ENCODE measurements at regions not wholly inside any gene's neighbourhood (a gene's known extent, or its start where the extent isn't known, plus 50 kb on each side); places are given as distances from the start of the nearest gene placed in this dataset.

GRCh38 chr22:49146511-49146910, 681.2 kb downstream of the BRD1 start:
- no peak for TF ChIP-seq FOSL1 (IDR thresholded peaks at IDR 0.05; ENCODE audit: low read depth)
- TF ChIP-seq ZBTB33 (IDR thresholded peaks at IDR 0.05; ENCODE audit: extremely low read depth, insufficient replicate concordance, low read length) = no peak
- TF ChIP-seq ATF3 (IDR thresholded peaks at IDR 0.05) = no peak
- no peak for TF ChIP-seq REST (IDR thresholded peaks at IDR 0.05; ENCODE audit: low read depth)
- no peak for TF ChIP-seq EZH2 (IDR thresholded peaks at IDR 0.05)
- peaks cover 59% of the 10 kb centered on the region for H3K27me3 ChIP-seq (ENCODE audit: insufficient read depth, low read length)
- no peak for DNase-seq (ENCODE audit: low read depth, low spot score)
- H2AFZ ChIP-seq (ENCODE audit: low read depth, low read length, poor library complexity, severe bottlenecking) = no peak overlapping the region
- no TSS peak for BruUV-seq (replicated peaks)
- RAD21 ChIA-PET (ENCODE audit: low non-redundant PET in 1 of 2, low total read pairs in 2 of 2, uncharacterized antibody in 2 of 2, unreplicated experiment in 2 of 2) = no interaction called here
- H3K4me1 ChIP-seq (ENCODE audit: control insufficient read depth in 1 of 2, insufficient read depth in 2 of 2, low read length in 2 of 2) = no peaks in the 10 kb centered on the region
- no peaks in the 10 kb centered on the region for H3K36me3 ChIP-seq (ENCODE audit: control insufficient read depth in 1 of 2, insufficient read depth in 2 of 2, low read length in 2 of 2)
- intact Hi-C loops (cut with micrococcal nuclease) = no loop called here
- CTCF ChIA-PET = no interaction called here
- H3K79me2 ChIP-seq (ENCODE audit: insufficient read depth, low read length) = no peaks in the 10 kb centered on the region
- no peaks in the 10 kb centered on the region for H4K20me1 ChIP-seq (ENCODE audit: insufficient read depth)
- ATAC-seq = no peak
- no peaks in the 10 kb centered on the region for H3K9me3 ChIP-seq (ENCODE audit: control insufficient read depth in 1 of 2, insufficient read depth in 1 of 2, low read depth in 1 of 2, low read length in 2 of 2)
- no peaks in the 10 kb centered on the region for H3K9me2 ChIP-seq (ENCODE audit: insufficient read depth)
- H3K27ac ChIP-seq (ENCODE audit: low read depth, low read length) = no peak overlapping the region
- POLR2A ChIA-PET = no interaction called here
- H3K4me3 ChIP-seq (replicated peaks in 1 of 2; ENCODE audit: low read depth in 1 of 2, low read length in 2 of 2) = no peak overlapping the region
- H3K9ac ChIP-seq (ENCODE audit: low read length) = no peak overlapping the region
- no peak overlapping the region for H3K4me2 ChIP-seq (ENCODE audit: low read length)
